ENCODE measurements at regions not wholly inside any gene's neighbourhood (a gene's known extent, or its start where the extent isn't known, plus 50 kb on each side); places are given as distances from the start of the nearest gene placed in this dataset.

GRCh38 chr2:71790226-71791060 lies 337.1 kb downstream of the DYSF start:
- 71% methylated on average over 11 of the region's 11 CpGs for WGBS
- DNase-seq (ENCODE audit: low spot score in 2 of 2): peak; percentile 51 to 70
- peaks cover 2% of the 10 kb centered on the region for H3K4me1 ChIP-seq
- TF ChIP-seq EP300 (IDR thresholded peaks at IDR 0.05) (no peak), POLR2AphosphoS5 (IDR thresholded peaks at IDR 0.05) (no peak), CTCF (IDR thresholded peaks at IDR 0.05) (no peak), POLR2A (IDR thresholded peaks at IDR 0.05) (no peak)
- H3K27me3 ChIP-seq: peaks cover 2% of the 10 kb centered on the region
- H3K4me3 ChIP-seq: no peak overlapping the region
- no peaks in the 10 kb centered on the region for H3K9me3 ChIP-seq
- no peak overlapping the region for H3K27ac ChIP-seq
- no peaks in the 10 kb centered on the region for H3K36me3 ChIP-seq

- DNase-seq (ENCODE audit: low spot score in 2 of 2): peak; percentile 25 to 41
- no peak overlapping the region for H3K27ac ChIP-seq
- H3K27me3 ChIP-seq: peaks cover 2% of the 10 kb centered on the region
- 86% methylated on average over 14 of the region's 14 CpGs for WGBS
- no peak overlapping the region for H3K4me3 ChIP-seq
- H3K36me3 ChIP-seq: no peaks in the 10 kb centered on the region
- no peaks in the 10 kb centered on the region for H3K9me3 ChIP-seq
- peaks cover 10% of the 10 kb centered on the region for H3K4me1 ChIP-seq
- TF ChIP-seq CTCF (IDR thresholded peaks at IDR 0.05): no peak
- TF ChIP-seq POLR2AphosphoS5 (IDR thresholded peaks at IDR 0.05): no peak
- no peak for TF ChIP-seq EP300 (IDR thresholded peaks at IDR 0.05)
- TF ChIP-seq POLR2A (IDR thresholded peaks at IDR 0.05): no peak
These were observed 336.3 kb downstream of the DYSF start for GRCh38 chr2:71789556-71790204.

GRCh38 chr2:71788601-71789240 lies 335.4 kb downstream of the DYSF start:
- Histone ChIP-seq H3K27ac (no peak overlapping the region), H3K36me3 (no peaks in the 10 kb centered on the region), H3K4me1 (peaks cover 10% of the 10 kb centered on the region), H3K9me3 (no peaks in the 10 kb centered on the region), H3K27me3 (peaks cover 2% of the 10 kb centered on the region), H3K4me3 (no peak overlapping the region)
- TF ChIP-seq CTCF (IDR thresholded peaks at IDR 0.05): no peak
- TF ChIP-seq POLR2AphosphoS5 (IDR thresholded peaks at IDR 0.05): no peak
- TF ChIP-seq EP300 (IDR thresholded peaks at IDR 0.05): no peak
- no peak for TF ChIP-seq POLR2A (IDR thresholded peaks at IDR 0.05)
- WGBS: 85% methylated on average over 6 of the region's 9 CpGs
- peak; percentile 36 to 47 for DNase-seq (ENCODE audit: low spot score in 2 of 2)

GRCh38 chr2:71788186-71788525 lies 334.8 kb downstream of the DYSF start:
- DNase-seq (ENCODE audit: low spot score in 2 of 2): peak; percentile 41 to 69
- TF ChIP-seq POLR2AphosphoS5 (IDR thresholded peaks at IDR 0.05) (no peak), POLR2A (IDR thresholded peaks at IDR 0.05) (no peak), CTCF (IDR thresholded peaks at IDR 0.05) (no peak), EP300 (IDR thresholded peaks at IDR 0.05) (no peak)
- 60% methylated on average over 3 of the region's 7 CpGs for WGBS

More at GRCh38 chr2:71788186-71788525, 334.8 kb downstream of the DYSF start:
- Histone ChIP-seq H3K36me3 (no peaks in the 10 kb centered on the region), H3K4me3 (no peak overlapping the region), H3K27me3 (peaks cover 2% of the 10 kb centered on the region), H3K27ac (no peak overlapping the region), H3K4me1 (peaks cover 10% of the 10 kb centered on the region), H3K9me3 (no peaks in the 10 kb centered on the region)
